Neural progenitor cell (in vitro differentiated cells): ENCODE measurements at regions not wholly inside any gene's neighbourhood (a gene's known extent, or its start where the extent isn't known, plus 50 kb on each side); places are given as distances from the start of the nearest gene placed in this dataset.

Experiments
- CTCF ChIP-seq: fragments of 200-600 bp; sonication (generic); IDR thresholded peaks from 2 replicates; pipeline ENCODE4 v1.5.1; 2017; ENCODE audit warnings: antibody characterized with exemption, mild to moderate bottlenecking
- EZH2 ChIP-seq: fragments of 200-600 bp; sonication (generic); IDR thresholded peaks from 2 replicates; pipeline ENCODE4 v1.6.1; 2017; ENCODE audit warnings: antibody characterized with exemption, mild to moderate bottlenecking, moderate library complexity

- TF ChIP-seq CTCF, result peak; percentile 62
- no peak for TF ChIP-seq EZH2
Measured at GRCh38 chr2:234611209-234611608, 114.3 kb upstream of the ARL4C start.
